ENCODE measurements at regions not wholly inside any gene's neighbourhood (a gene's known extent, or its start where the extent isn't known, plus 50 kb on each side); places are given as distances from the start of the nearest gene placed in this dataset.
"Not testable (repeated sequence)": the region's sequence is repeated elsewhere in the genome, so short reads cannot be mapped to it uniquely, and the experiment has no call there.

- TF ChIP-seq CTCF (IDR thresholded peaks at IDR 0.05; ENCODE audit: low read depth, low read length, poor library complexity, severe bottlenecking); EZH2phosphoT487 (IDR thresholded peaks at IDR 0.05; ENCODE audit: borderline replicate concordance, low read length): not testable (repeated sequence)
Observed at GRCh38 chr10:46753763-46754162, 157.5 kb upstream of the PTPN20 start.

Measured in DOHH2 (cell line).